H9 (cell line): ENCODE measurements at regions not wholly inside any gene's neighbourhood (a gene's known extent, or its start where the extent isn't known, plus 50 kb on each side); places are given as distances from the start of the nearest gene placed in this dataset.

ENCODE experiments used
- DNase-seq: peaks from one replicate; pipeline ENCODE4 v3.0.0-alpha.2; 2017
- H2AFZ ChIP-seq: one replicate; pipeline ENCODE4 v1.6.1; 2013; ENCODE audit warnings: mild to moderate bottlenecking, low read length, control low read depth, moderate library complexity
- H2AK5ac ChIP-seq: 2 replicates; pipeline ENCODE4 v1.6.1; 2013; ENCODE audit warnings: low read length, control low read depth, mixed read lengths; ENCODE audit not compliant: insufficient read length
- H2BK120ac ChIP-seq: one replicate; pipeline ENCODE4 v1.6.1; 2013; ENCODE audit warnings: low read depth, mild to moderate bottlenecking, low read length, control low read depth, inconsistent platforms; ENCODE audit not compliant: poor library complexity, severe bottlenecking
- H2BK12ac ChIP-seq: 2 replicates; pipeline ENCODE4 v1.6.1; 2013; ENCODE audit warnings: low read length, control low read depth, mixed read lengths, low read depth; ENCODE audit not compliant: insufficient read length
- H2BK15ac ChIP-seq: 2 replicates; pipeline ENCODE4 v1.6.1; 2013; ENCODE audit warnings: low read depth, low read length, control low read depth
- H2BK20ac ChIP-seq: one replicate; pipeline ENCODE4 v1.6.1; 2013; ENCODE audit warnings: low read depth, mild to moderate bottlenecking, low read length, control low read depth, inconsistent platforms; ENCODE audit not compliant: poor library complexity, severe bottlenecking
- H2BK5ac ChIP-seq: 2 replicates; pipeline ENCODE4 v1.6.1; 2013; ENCODE audit warnings: low read length, control low read depth, mixed read lengths; ENCODE audit not compliant: insufficient read length
- H3K14ac ChIP-seq: 2 replicates; pipeline ENCODE4 v1.6.1; 2013; ENCODE audit warnings: low read length, control low read depth; ENCODE audit not compliant: insufficient read depth
- H3K18ac ChIP-seq: 2 replicates; pipeline ENCODE4 v1.6.1; 2013; ENCODE audit warnings: low read depth, mild to moderate bottlenecking, mixed read lengths, low read length, control low read depth; ENCODE audit not compliant: insufficient read length
- H3K23ac ChIP-seq: 2 replicates; pipeline ENCODE4 v1.6.1; 2013; ENCODE audit warnings: low read length, control low read depth, mixed read lengths, low read depth; ENCODE audit not compliant: insufficient read length
- H3K23me2 ChIP-seq: 2 replicates; pipeline ENCODE4 v1.6.1; 2013; ENCODE audit warnings: low read depth, mild to moderate bottlenecking, mixed read lengths, low read length, control low read depth; ENCODE audit not compliant: insufficient read length, poor library complexity, severe bottlenecking
- H3K27ac ChIP-seq: 2 replicates; pipeline ENCODE4 v1.5.1; 2013; ENCODE audit warnings: low read length, control low read depth, mixed read lengths, low read depth; ENCODE audit not compliant: insufficient read length
- H3K27me3 ChIP-seq: 2 replicates; pipeline ENCODE4 v1.6.1; 2013; ENCODE audit warnings: low read length, control low read depth, inconsistent platforms; ENCODE audit not compliant: insufficient read depth
- H3K4ac ChIP-seq: 2 replicates; pipeline ENCODE4 v1.6.1; 2013; ENCODE audit warnings: low read depth, mild to moderate bottlenecking, control low read depth, inconsistent platforms, low read length, moderate library complexity
- H3K4me1 ChIP-seq: 2 replicates; pipeline ENCODE4 v1.6.1; 2013; ENCODE audit warnings: low read length, control low read depth, inconsistent platforms; ENCODE audit not compliant: insufficient read depth
- H3K4me2 ChIP-seq: 2 replicates; pipeline ENCODE4 v1.6.1; 2013; ENCODE audit warnings: low read length, control low read depth, mixed read lengths; ENCODE audit not compliant: insufficient read length, insufficient read depth
- H3K56ac ChIP-seq: 2 replicates; pipeline ENCODE4 v1.6.1; 2013; ENCODE audit warnings: low read depth, mild to moderate bottlenecking, mixed read lengths, low read length, control low read depth; ENCODE audit not compliant: insufficient read length
- H3K79me1 ChIP-seq: 2 replicates; pipeline ENCODE4 v1.6.1; 2013; ENCODE audit warnings: low read depth, mild to moderate bottlenecking, moderate library complexity, low read length, control low read depth, inconsistent platforms; ENCODE audit not compliant: insufficient read depth, poor library complexity, severe bottlenecking
- H3K79me2 ChIP-seq: 2 replicates; pipeline ENCODE4 v1.6.1; 2013; ENCODE audit warnings: low read length, control low read depth, inconsistent platforms; ENCODE audit not compliant: insufficient read depth
- H3K9ac ChIP-seq: 2 replicates; pipeline ENCODE4 v1.6.1; 2013; ENCODE audit warnings: low read length, control low read depth, mixed read lengths; ENCODE audit not compliant: insufficient read length; ENCODE audit errors: extremely low read depth
- H3K9me3 ChIP-seq: one replicate; pipeline ENCODE4 v1.6.1; 2013; ENCODE audit warnings: low read depth, low read length, inconsistent platforms; ENCODE audit not compliant: control insufficient read depth
- H3T11ph ChIP-seq: one replicate; pipeline ENCODE4 v1.6.1; 2013; ENCODE audit warnings: mild to moderate bottlenecking, low read length, control low read depth, inconsistent platforms
- H4K20me1 ChIP-seq: one replicate; pipeline ENCODE4 v1.6.1; 2013; ENCODE audit not compliant: control insufficient read depth, insufficient read length, insufficient read depth
- H4K5ac ChIP-seq: 2 replicates; pipeline ENCODE4 v1.6.1; 2013; ENCODE audit warnings: low read depth, mild to moderate bottlenecking, mixed read lengths, low read length, control low read depth; ENCODE audit not compliant: insufficient read length
- H4K8ac ChIP-seq: replicated peaks from 2 replicates; pipeline ENCODE4 v1.6.1; 2013; ENCODE audit warnings: low read length, control low read depth, mixed read lengths, low read depth; ENCODE audit not compliant: insufficient read length
- H4K91ac ChIP-seq: 2 replicates; pipeline ENCODE4 v1.6.1; 2013; ENCODE audit warnings: low read depth, mild to moderate bottlenecking, moderate library complexity, mixed read lengths, low read length, control low read depth; ENCODE audit not compliant: insufficient read length
- H3K27ac Mint-ChIP-seq, 3 experiments: 2 replicates in 2 of 3; 3 replicates in 1 of 3; pipeline ENCODE4 v1.8.0; 2020 to 2021; ENCODE audit warnings: mixed read lengths in 3 of 3, mild to moderate bottlenecking in 1 of 3, moderate library complexity in 1 of 3
- H3K27me3 Mint-ChIP-seq: 2 replicates; pipeline ENCODE4 v1.8.0; 2021; ENCODE audit warnings: low read depth, mild to moderate bottlenecking, moderate library complexity, mixed read lengths
- H3K36me3 Mint-ChIP-seq, 3 experiments: 2 replicates in 2 of 3; 3 replicates in 1 of 3; pipeline ENCODE4 v1.8.0; 2020 to 2021; ENCODE audit warnings: low read depth in 3 of 3, mixed read lengths in 3 of 3; ENCODE audit not compliant: insufficient read depth in 1 of 3
- H3K4me1 Mint-ChIP-seq, 2 experiments: 2 replicates each; pipeline ENCODE4 v1.8.0; 2020; ENCODE audit warnings: mixed read lengths in 2 of 2
- H3K4me3 Mint-ChIP-seq, 2 experiments: 2 replicates in 1 of 2; 3 replicates in 1 of 2; pipeline ENCODE4 v1.8.0; 2020 to 2021; ENCODE audit warnings: mild to moderate bottlenecking in 2 of 2, mixed read lengths in 2 of 2, moderate library complexity in 1 of 2
- H3K9me3 Mint-ChIP-seq, 2 experiments: 2 replicates in 1 of 2; 3 replicates in 1 of 2; pipeline ENCODE4 v1.8.0; 2020; ENCODE audit warnings: mild to moderate bottlenecking in 2 of 2, mixed read lengths in 2 of 2, moderate library complexity in 1 of 2
- WGBS: extraction: QIAGEN DNeasy Blood & Tissue Kit; methylation state at CpG from one replicate; pipeline ENCODE4 v1.1.7; 2013; ENCODE audit warnings: missing lambda C conversion rate, low lambda C conversion rate, mixed read lengths; ENCODE audit not compliant: insufficient read length; ENCODE audit errors: extremely low coverage; 5-methylcytosine and 5-hydroxymethylcytosine counted together
- TF ChIP-seq, protein P1 (sequence below): fragments of 200-600 bp; sonication (generic); conservative IDR thresholded peaks from 3 replicates; pipeline ENCODE4 v1.8.0; 2021; ENCODE audit warnings: antibody characterized with exemption, mild to moderate bottlenecking

- no peaks in the 10 kb centered on the region; a peak in 1 of 5 replicates for H3K9me3 Mint-ChIP-seq
- Histone ChIP-seq H3K79me2 (no peaks in the 10 kb centered on the region), H3K9ac (no peak overlapping the region), H2BK15ac (no peak overlapping the region), H3K4ac (no peak overlapping the region), H3K4me2 (no peak overlapping the region), H3T11ph (no peak overlapping the region), H4K8ac (no peak overlapping the region), H3K56ac (no peak overlapping the region), H2AK5ac (no peak overlapping the region), H3K18ac (no peak overlapping the region), H3K27me3 (no peaks in the 10 kb centered on the region), H4K91ac (no peak overlapping the region), H4K5ac (no peak overlapping the region), H2BK5ac (no peak overlapping the region), H2BK20ac (no peak overlapping the region), H2BK120ac (no peak overlapping the region), H2AFZ (no peak overlapping the region), H3K23ac (no peak overlapping the region), H3K14ac (no peak overlapping the region), H3K4me1 (no peaks in the 10 kb centered on the region), H3K27ac (no peak overlapping the region), H3K23me2 (no peaks in the 10 kb centered on the region), H3K79me1 (no peaks in the 10 kb centered on the region), H2BK12ac (no peak overlapping the region), H3K9me3 (no peaks in the 10 kb centered on the region), H4K20me1 (no peaks in the 10 kb centered on the region)
- H3K36me3 Mint-ChIP-seq, result no peaks in the 10 kb centered on the region
- peaks cover 2% of the 10 kb centered on the region; the same call in 1 of the 2 replicates for H3K27me3 Mint-ChIP-seq
- no peak for DNase-seq
- no peak overlapping the region for H3K4me3 Mint-ChIP-seq
- TF ChIP-seq, protein P1, sequence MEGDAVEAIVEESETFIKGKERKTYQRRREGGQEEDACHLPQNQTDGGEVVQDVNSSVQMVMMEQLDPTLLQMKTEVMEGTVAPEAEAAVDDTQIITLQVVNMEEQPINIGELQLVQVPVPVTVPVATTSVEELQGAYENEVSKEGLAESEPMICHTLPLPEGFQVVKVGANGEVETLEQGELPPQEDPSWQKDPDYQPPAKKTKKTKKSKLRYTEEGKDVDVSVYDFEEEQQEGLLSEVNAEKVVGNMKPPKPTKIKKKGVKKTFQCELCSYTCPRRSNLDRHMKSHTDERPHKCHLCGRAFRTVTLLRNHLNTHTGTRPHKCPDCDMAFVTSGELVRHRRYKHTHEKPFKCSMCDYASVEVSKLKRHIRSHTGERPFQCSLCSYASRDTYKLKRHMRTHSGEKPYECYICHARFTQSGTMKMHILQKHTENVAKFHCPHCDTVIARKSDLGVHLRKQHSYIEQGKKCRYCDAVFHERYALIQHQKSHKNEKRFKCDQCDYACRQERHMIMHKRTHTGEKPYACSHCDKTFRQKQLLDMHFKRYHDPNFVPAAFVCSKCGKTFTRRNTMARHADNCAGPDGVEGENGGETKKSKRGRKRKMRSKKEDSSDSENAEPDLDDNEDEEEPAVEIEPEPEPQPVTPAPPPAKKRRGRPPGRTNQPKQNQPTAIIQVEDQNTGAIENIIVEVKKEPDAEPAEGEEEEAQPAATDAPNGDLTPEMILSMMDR, result no peak
- H3K27ac Mint-ChIP-seq, result no peak overlapping the region
- peaks cover 5 to 14% of the 10 kb centered on the region in 2 experiments; a peak in 3 of 4 replicates for H3K4me1 Mint-ChIP-seq
- WGBS, result no CpG with 5 or more reads among the region's 2 CpGs
These were observed 425.1 kb downstream of the ARHGEF28 start for GRCh38 chr5:74051076-74051475.
